HEK293 (cell line): ENCODE measurements at regions not wholly inside any gene's neighbourhood (a gene's known extent, or its start where the extent isn't known, plus 50 kb on each side); places are given as distances from the start of the nearest gene placed in this dataset.

Experiments used
- CTCF ChIA-PET: fragments of 350-600 bp; formaldehyde crosslinking; extraction: SDS; loops from one replicate; lab custom pipeline; 2021; ENCODE audit warnings: antibody characterized with exemption; lab: Yijun Ruan, JAX
- POLR2A ChIA-PET: fragments of 300-600 bp; formaldehyde crosslinking; extraction: SDS; loops from one replicate; lab custom pipeline; 2020; ENCODE audit warnings: antibody characterized with exemption, inconsistent platforms; lab: Yijun Ruan, JAX
- H3K27ac ChIP-seq: fragments of 200-500 bp; sonication (Bioruptor generic); 2 replicates; pipeline ENCODE4 v1.5.1; 2014; ENCODE audit warnings: low read depth, low read length, control low read depth, inconsistent platforms; ENCODE audit errors: extremely low read depth
- H3K36me3 ChIP-seq, 2 experiments: fragments of 200-500 bp in 1 of 2; sonication (Bioruptor generic) in 1 of 2; 1 replicate in 1 of 2; 2 replicates in 1 of 2; pipeline ENCODE4 v1.5.1; 2014 to 2017; ENCODE audit warnings: inconsistent platforms in 2 of 2, low read length in 2 of 2; ENCODE audit not compliant: control insufficient read depth in 2 of 2, insufficient read depth in 1 of 2
- H3K4me1 ChIP-seq: fragments of 200-500 bp; sonication (Bioruptor generic); 2 replicates; pipeline ENCODE4 v1.5.1; 2014; ENCODE audit warnings: mild to moderate bottlenecking, low read length, inconsistent platforms; ENCODE audit not compliant: control insufficient read depth, insufficient read depth
- H3K4me3 ChIP-seq: 2 replicates; pipeline ENCODE4 v1.5.1; 2011; ENCODE audit warnings: low read depth, mild to moderate bottlenecking, control low read depth, low read length, moderate library complexity
- H3K9me3 ChIP-seq: fragments of 200-500 bp; sonication (Bioruptor generic); 2 replicates; pipeline ENCODE4 v1.5.1; 2014; ENCODE audit warnings: low read depth, low read length, inconsistent platforms; ENCODE audit not compliant: control insufficient read depth, insufficient read depth
- CTCF ChIP-seq: fragments of 450-650 bp; formaldehyde crosslinking; IDR thresholded peaks from 2 replicates; pipeline ENCODE4 v1.5.1; 2016; ENCODE audit warnings: missing biosample characterization, missing genetic modification characterization
- HOXC10 ChIP-seq: sonication (generic); formaldehyde crosslinking; IDR thresholded peaks from 2 replicates; pipeline ENCODE4 v1.8.1; 2023; ENCODE audit warnings: mild to moderate bottlenecking, missing genetic modification reagents
- KLF17 ChIP-seq: fragments of 450-650 bp; formaldehyde crosslinking; IDR thresholded peaks from 2 replicates; pipeline ENCODE4 v1.5.1; 2016; ENCODE audit warnings: missing biosample characterization, missing genetic modification characterization
- KLF8 ChIP-seq: fragments of 450-650 bp; formaldehyde crosslinking; IDR thresholded peaks from 2 replicates; pipeline ENCODE4 v1.5.1; 2016; ENCODE audit warnings: missing biosample characterization, missing genetic modification characterization
- TCF7L2 ChIP-seq: IDR thresholded peaks from 2 replicates; pipeline ENCODE4 v1.6.1; 2011; ENCODE audit warnings: low read depth, mild to moderate bottlenecking, inconsistent platforms, low read length, moderate library complexity, borderline replicate concordance
- ZBTB21 ChIP-seq: fragments of 450-650 bp; formaldehyde crosslinking; IDR thresholded peaks from 2 replicates; pipeline ENCODE4 v1.5.1; 2017; ENCODE audit warnings: missing biosample characterization, missing genetic modification characterization
- ZNF174 ChIP-seq: fragments of 450-650 bp; formaldehyde crosslinking; IDR thresholded peaks from 2 replicates; pipeline ENCODE4 v1.5.0; 2017; ENCODE audit warnings: missing biosample characterization, mild to moderate bottlenecking, missing genetic modification characterization
- ZNF184 ChIP-seq: fragments of 450-650 bp; IDR thresholded peaks from 2 replicates; pipeline ENCODE4 v1.5.1; 2018; ENCODE audit warnings: missing biosample characterization, mild to moderate bottlenecking, missing genetic modification characterization
- ZNF302 ChIP-seq: fragments of 450-650 bp; formaldehyde crosslinking; IDR thresholded peaks from 2 replicates; pipeline ENCODE4 v1.5.1; 2016; ENCODE audit warnings: missing biosample characterization, missing genetic modification characterization, low read depth
- ZNF324 ChIP-seq: fragments of 450-650 bp; formaldehyde crosslinking; IDR thresholded peaks from 2 replicates; pipeline ENCODE4 v1.5.1; 2016; ENCODE audit warnings: missing biosample characterization, missing genetic modification characterization
- ZNF391 ChIP-seq: fragments of 450-650 bp; formaldehyde crosslinking; IDR thresholded peaks from 2 replicates; pipeline ENCODE4 v1.5.1; 2016; ENCODE audit warnings: low read depth, missing biosample characterization, missing genetic modification characterization, borderline replicate concordance
- ZNF398 ChIP-seq: fragments of 450-650 bp; formaldehyde crosslinking; IDR thresholded peaks from 2 replicates; pipeline ENCODE4 v1.5.1; 2017; ENCODE audit warnings: missing biosample characterization, missing genetic modification characterization
- ZNF426 ChIP-seq: fragments of 450-650 bp; formaldehyde crosslinking; IDR thresholded peaks from 2 replicates; pipeline ENCODE4 v1.5.1; 2017; ENCODE audit warnings: missing biosample characterization, missing genetic modification characterization, mild to moderate bottlenecking, inconsistent platforms, moderate library complexity
- ZNF544 ChIP-seq: fragments of 450-650 bp; formaldehyde crosslinking; IDR thresholded peaks from 2 replicates; pipeline ENCODE4 v1.5.0; 2017; ENCODE audit warnings: missing biosample characterization, missing genetic modification characterization
- ZNF549 ChIP-seq: fragments of 450-650 bp; IDR thresholded peaks from 2 replicates; pipeline ENCODE4 v1.5.1; 2018; ENCODE audit warnings: missing biosample characterization, missing genetic modification characterization, mild to moderate bottlenecking, inconsistent platforms, moderate library complexity
- ZNF585B ChIP-seq: fragments of 450-650 bp; formaldehyde crosslinking; IDR thresholded peaks from 2 replicates; pipeline ENCODE4 v1.5.1; 2016; ENCODE audit warnings: missing biosample characterization, missing genetic modification characterization
- ZNF629 ChIP-seq: fragments of 450-650 bp; formaldehyde crosslinking; IDR thresholded peaks from 2 replicates; pipeline ENCODE4 v1.5.1; 2017; ENCODE audit warnings: missing biosample characterization, missing genetic modification characterization
- ZNF660 ChIP-seq: fragments of 450-650 bp; IDR thresholded peaks from 2 replicates; pipeline ENCODE4 v1.5.1; 2018; ENCODE audit warnings: missing biosample characterization, mild to moderate bottlenecking, missing genetic modification characterization
- ZNF664 ChIP-seq: fragments of 450-650 bp; formaldehyde crosslinking; IDR thresholded peaks from 2 replicates; pipeline ENCODE4 v1.5.1; 2016; ENCODE audit warnings: missing biosample characterization, missing genetic modification characterization
- ZNF701 ChIP-seq: fragments of 450-650 bp; formaldehyde crosslinking; IDR thresholded peaks from 2 replicates; pipeline ENCODE4 v1.5.1; 2016; ENCODE audit warnings: missing biosample characterization, missing genetic modification characterization
- TF ChIP-seq, protein P1 (sequence below): fragments of 450-650 bp; formaldehyde crosslinking; IDR thresholded peaks from 2 replicates; pipeline ENCODE4 v1.5.1; 2016; ENCODE audit warnings: missing biosample characterization, missing genetic modification characterization
- TF ChIP-seq, protein P2 (sequence below): fragments of 450-650 bp; formaldehyde crosslinking; IDR thresholded peaks from 2 replicates; pipeline ENCODE4 v1.5.1; 2016; ENCODE audit warnings: missing biosample characterization, missing genetic modification characterization

GRCh38 chr2:172282944-172283343 lies 144.4 kb upstream of the ITGA6 start (continued):
- TF ChIP-seq ZNF391 (no peak), ZNF324 (tag by site-specific recombination) (no peak), ZBTB21 (tag by site-specific recombination) (peak; percentile 81), ZNF660 (tag by site-specific recombination) (0 out of 2 replicates have a peak, but pooled peaks have one; percentile 33), CTCF (tag by site-specific recombination) (no peak), ZNF585B (no peak), ZNF184 (tag by site-specific recombination) (peak; percentile 64; the same call in 1 of the 2 replicates), KLF8 (tag by site-specific recombination) (peak; percentile 62; the same call in 1 of the 2 replicates), ZNF629 (peak; percentile 95), KLF17 (tag by site-specific recombination) (no peak)
- TF ChIP-seq, protein P1, sequence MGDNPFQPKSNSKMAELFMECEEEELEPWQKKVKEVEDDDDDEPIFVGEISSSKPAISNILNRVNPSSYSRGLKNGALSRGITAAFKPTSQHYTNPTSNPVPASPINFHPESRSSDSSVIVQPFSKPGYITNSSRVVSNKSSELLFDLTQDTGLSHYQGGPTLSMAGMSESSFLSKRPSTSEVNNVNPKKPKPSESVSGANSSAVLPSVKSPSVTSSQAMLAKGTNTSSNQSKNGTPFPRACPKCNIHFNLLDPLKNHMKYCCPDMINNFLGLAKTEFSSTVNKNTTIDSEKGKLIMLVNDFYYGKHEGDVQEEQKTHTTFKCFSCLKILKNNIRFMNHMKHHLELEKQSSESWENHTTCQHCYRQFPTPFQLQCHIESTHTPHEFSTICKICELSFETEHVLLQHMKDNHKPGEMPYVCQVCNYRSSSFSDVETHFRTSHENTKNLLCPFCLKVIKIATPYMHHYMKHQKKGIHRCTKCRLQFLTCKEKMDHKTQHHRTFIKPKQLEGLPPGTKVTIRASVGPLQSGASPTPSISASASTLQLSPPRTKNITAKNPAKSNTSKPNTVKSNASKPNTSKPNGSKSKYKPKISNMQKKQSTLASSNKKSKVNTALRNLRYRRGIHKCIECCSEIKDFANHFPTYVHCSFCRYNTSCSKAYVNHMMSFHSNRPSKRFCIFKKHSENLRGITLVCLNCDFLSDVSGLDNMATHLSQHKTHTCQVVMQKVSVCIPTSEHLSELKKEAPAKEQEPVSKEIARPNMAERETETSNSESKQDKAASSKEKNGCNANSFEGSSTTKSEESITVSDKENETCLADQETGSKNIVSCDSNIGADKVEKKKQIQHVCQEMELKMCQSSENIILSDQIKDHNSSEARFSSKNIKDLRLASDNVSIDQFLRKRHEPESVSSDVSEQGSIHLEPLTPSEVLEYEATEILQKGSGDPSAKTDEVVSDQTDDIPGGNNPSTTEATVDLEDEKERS (tag by site-specific recombination) = no peak

DNA sequence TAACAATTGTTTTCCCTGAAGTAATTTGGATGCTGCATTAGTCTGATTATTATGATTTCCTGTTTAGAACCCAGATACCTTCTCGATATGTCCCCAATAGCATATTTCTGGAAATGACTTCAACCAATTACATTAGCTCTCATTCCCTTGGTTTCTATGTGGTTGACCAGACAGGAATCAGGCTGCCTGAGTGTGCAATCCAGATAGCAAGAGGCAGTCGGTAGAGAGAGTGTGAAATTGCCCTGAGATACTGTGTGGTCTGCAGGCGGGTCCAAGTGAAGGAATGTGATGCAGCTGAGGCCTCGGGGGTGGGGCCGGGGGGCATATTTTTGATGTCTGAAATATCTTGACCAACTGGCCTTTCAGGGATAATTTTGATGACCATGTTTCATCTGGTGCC lies 143.9 kb upstream of the ITGA6 start:
- ChIA-PET POLR2A (no interaction called here), CTCF (interaction anchor here (0.6 to 2.1 kb wide), 5 partner anchors 10 to 397 kb away, joined by 3 to 10 read pairs (median 3); no protein-coding TSS in a partner anchor)
- Histone ChIP-seq H3K9me3 (no peaks in the 10 kb centered on the region), H3K36me3 (no peaks in the 10 kb centered on the region), H3K4me3 (no peak overlapping the region), H3K27ac (no peak overlapping the region), H3K4me1 (peaks cover 6% of the 10 kb centered on the region; the same call in 1 of the 2 replicates)
- no peak for TF ChIP-seq ZNF701 (tag by site-specific recombination)
- no peak for TF ChIP-seq HOXC10 (CRISPR knock-in tag)
- TF ChIP-seq ZNF549 (tag by site-specific recombination) = no peak
- TF ChIP-seq ZNF174 = no peak
- no peak for TF ChIP-seq ZNF302 (tag by site-specific recombination)
- no peak for TF ChIP-seq TCF7L2
- no peak for TF ChIP-seq ZNF664 (tag by site-specific recombination)
- no peak for TF ChIP-seq ZNF544 (tag by site-specific recombination)
- TF ChIP-seq, protein P2, sequence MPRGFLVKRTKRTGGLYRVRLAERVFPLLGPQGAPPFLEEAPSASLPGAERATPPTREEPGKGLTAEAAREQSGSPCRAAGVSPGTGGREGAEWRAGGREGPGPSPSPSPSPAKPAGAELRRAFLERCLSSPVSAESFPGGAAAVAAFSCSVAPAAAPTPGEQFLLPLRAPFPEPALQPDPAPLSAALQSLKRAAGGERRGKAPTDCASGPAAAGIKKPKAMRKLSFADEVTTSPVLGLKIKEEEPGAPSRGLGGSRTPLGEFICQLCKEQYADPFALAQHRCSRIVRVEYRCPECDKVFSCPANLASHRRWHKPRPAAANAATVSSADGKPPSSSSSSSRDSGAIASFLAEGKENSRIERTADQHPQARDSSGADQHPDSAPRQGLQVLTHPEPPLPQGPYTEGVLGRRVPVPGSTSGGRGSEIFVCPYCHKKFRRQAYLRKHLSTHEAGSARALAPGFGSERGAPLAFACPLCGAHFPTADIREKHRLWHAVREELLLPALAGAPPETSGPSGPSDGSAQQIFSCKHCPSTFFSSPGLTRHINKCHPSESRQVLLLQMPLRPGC = no peak
- no peak for TF ChIP-seq ZNF426
- no peak for TF ChIP-seq ZNF398 (tag by site-specific recombination)
